NCI-H2081 (cell line): ENCODE measurements at regions not wholly inside any gene's neighbourhood (a gene's known extent, or its start where the extent isn't known, plus 50 kb on each side); places are given as distances from the start of the nearest gene placed in this dataset.
"Not testable (repeated sequence)": the region's sequence is repeated elsewhere in the genome, so short reads cannot be mapped to it uniquely, and the experiment has no call there.

Experiments used
- DNase-seq, 2 experiments: peaks; one replicate each; lab custom pipeline; 2025; lab: John Stamatoyannopoulos, UW

DNA sequence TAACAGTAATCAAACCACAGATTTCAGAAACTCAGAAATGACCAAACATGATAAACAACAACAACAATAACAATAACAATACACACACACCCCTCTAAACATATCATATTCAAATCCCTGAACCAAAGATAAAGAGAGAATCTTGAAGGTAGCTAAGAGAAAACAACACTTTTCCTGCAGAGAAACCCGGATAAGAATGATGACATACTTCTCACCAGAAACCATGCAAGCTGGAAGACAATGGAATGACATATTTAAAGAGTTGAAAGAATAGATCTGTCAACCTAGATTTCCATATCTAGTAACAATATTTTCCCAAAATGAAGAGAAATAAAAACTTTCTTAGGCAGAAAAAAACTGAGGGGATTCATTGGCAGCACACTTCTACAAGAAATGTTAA, 138.1 kb downstream of the LIG4 start:
- DNase-seq: no peak

- not testable (repeated sequence) for DNase-seq
These were observed 140.9 kb downstream of the LIG4 start for GRCh38 chr13:108074429-108074828.

- DNase-seq: no peak
These were observed 144.4 kb downstream of the LIG4 start for GRCh38 chr13:108070925-108071324.

- DNase-seq: peak in 1 of 2 experiments; percentile 33
These were observed 144.8 kb downstream of the LIG4 start for GRCh38 chr13:108070491-108070890.

DNA sequence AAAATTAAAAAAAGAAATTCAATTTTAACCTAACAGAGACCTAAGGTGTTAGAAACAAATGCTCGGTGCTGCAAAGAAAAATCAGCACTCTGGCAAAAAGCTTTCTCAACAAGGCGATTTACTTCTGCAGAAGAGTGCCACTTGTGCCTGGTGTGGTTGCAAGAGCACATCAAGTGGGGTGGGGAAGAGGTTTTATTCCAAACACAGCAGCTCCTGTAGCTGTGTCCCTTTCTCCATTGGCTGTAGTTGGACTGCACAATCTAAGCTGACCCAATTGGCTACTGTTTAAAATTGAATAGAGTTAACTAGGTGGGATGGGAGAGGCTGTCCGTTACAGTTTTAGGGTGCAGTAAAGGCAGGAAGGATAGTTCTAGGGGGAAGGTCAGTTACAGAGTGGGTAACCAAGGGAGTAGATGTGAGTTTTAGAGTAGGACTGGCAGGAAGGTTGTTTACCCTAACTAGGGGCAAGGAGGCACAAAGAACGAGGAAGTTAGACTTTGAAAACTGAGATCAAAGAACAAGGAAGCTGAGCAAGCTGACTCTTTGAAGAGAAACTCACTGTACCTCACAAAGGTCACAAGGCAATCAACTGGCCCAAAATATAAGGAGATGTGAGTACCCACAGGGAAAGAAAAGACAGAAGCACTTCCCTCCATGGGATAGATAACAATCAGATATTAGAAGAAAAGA, 145.7 kb downstream of the LIG4 start:
- no peak for DNase-seq

DNA sequence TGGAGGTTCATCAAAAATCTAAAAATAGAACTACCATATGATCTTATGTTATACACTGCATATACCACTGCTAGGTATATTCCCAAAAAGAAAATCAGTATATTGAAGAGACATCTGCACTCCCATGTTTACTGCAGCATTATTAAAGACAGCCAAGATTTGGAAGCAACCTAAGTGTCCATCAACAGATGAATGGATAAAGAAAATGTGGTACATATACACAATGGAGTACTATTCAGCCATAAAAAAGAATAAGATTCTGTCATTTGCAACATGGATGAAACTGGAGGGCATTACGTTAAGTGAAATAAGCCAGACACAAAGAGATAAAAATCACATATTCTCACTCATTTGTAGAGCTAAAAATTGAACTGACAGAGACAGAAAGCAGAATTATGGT, 151.0 kb downstream of the LIG4 start:
- not testable (repeated sequence) for DNase-seq

- DNase-seq: no peak
These were observed 155.2 kb downstream of the LIG4 start for GRCh38 chr13:108060111-108060510.

DNA sequence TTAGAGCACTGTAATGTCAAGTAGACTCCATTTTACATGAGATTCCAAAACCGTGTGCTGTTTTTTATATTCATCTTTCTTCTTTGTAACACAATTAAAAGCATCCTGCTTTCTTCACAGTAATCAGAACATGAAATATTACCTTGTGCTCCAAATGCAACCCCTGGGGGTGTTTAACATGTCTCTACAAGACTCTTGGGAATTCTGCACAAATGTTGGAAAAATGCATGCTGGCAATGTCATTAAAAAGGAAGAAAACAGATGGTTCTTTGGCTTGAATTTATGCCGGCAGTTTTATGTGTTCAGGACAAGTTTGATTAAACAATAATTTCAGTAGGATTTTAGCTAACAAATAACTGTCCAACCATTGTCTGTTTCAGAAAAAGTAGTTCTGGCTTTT, 159.1 kb downstream of the LIG4 start:
- DNase-seq: no peak

DNA sequence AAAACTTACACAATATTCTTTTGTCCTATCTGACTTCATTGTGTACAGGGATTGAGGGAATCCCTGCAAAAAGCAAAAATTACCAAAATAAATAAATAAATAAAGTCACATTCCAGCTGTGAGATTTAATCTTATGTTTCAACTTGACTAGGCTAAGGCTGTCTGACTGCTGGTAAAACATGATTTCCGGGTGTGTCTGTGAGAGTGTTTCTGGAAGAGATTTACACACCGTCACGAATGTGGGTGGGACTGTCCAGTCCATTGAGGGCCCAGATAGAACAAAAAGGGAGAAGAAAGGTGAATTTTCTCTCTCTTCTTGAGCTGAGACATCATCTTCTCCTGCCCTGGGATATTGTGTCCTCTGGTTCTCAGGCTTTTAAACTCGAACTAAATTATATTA, 166.1 kb downstream of the LIG4 start:
- DNase-seq: no peak

GRCh38 chr13:108044954-108045353, 170.4 kb downstream of the LIG4 start:
- peak in 1 of 2 experiments; percentile 4 for DNase-seq

- not testable (repeated sequence) for DNase-seq
These were observed 172.5 kb downstream of the LIG4 start for GRCh38 chr13:108042866-108043265.

DNA sequence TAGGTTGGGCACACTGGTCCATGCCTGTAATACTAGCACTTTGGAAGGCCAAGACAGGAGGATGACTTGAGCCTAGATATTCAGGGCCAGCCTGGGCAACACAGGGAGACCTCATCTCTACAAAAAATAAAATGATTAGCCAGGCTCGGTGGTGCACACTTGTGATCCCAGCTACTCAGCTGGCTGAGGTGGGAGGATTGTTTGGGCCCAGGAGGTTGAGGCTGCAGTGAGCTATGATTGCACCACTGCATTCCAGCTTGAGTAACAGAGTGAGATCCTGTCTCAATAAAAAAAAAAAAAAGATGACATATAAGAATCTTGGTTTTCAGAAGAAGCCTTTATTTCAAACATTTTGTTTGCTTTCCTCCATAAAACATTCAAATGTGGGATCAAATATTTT, 178.0 kb downstream of the LIG4 start:
- DNase-seq: no peak

GRCh38 chr13:108036411-108036932, 178.9 kb downstream of the LIG4 start:
- no peak for DNase-seq

DNA sequence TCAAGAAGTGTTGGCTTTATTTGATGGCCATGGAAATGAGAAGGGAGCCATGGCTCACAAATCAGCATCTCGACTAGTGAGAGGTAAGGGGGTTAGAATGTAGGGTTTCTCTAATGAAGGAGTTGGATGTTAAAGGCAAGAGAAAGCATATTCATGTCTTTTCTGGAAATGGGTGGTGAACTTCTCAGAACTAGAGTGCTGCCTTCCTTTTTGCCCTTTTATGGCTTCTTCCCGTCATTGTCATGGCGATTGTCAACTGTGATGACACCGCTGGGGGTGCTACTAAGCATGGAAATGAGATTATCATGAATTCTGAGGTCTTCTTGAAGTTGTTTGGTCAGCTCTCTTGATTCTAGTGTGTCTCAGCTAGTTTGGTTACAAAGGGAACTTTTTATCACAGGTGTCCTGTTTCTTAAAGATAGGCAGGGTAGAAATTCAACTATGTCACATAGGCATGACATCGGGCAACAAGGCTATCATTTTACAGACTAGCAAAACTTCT, 180.4 kb downstream of the LIG4 start:
- DNase-seq: no peak

DNA sequence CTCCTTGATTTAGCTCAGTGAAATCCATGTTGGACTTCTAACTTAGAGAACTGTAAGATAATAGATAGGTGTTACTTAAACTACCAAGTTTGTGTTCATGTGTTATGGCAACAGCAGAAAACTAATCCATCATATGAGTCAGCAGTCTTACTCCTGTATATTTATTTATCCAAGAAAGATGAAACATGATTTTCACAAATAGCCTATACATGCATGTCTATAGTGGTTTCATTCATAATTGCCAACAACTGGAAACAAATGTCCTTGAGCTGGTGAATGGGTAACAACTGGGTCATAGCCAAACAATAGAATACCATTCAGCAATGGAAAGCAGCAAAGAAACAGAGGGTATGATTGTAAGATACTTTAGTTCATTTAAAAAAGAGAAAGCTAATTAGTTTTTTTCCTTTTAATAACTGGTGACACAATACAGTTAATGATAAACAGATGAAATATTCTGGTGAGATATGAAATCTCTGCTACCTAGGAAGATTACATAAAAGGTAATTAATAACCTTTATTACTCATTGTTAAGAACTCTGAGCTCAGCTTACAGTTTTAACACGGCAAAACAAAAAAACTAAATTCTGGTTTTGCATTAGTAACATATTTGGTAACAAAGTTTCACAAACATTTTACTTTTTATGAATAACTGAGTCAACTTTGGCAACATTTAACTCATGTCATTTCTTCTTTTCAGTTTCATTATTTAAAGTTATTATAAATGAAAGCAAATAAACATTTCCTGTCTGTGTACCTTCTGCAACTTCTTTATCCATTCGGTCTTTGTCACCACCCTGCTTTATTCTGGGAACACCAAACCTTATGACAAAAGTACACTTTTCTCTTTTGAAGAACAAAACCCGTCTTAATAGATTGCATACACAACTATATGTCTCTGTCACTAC, 181.3 kb downstream of the LIG4 start:
- no peak for DNase-seq

DNA sequence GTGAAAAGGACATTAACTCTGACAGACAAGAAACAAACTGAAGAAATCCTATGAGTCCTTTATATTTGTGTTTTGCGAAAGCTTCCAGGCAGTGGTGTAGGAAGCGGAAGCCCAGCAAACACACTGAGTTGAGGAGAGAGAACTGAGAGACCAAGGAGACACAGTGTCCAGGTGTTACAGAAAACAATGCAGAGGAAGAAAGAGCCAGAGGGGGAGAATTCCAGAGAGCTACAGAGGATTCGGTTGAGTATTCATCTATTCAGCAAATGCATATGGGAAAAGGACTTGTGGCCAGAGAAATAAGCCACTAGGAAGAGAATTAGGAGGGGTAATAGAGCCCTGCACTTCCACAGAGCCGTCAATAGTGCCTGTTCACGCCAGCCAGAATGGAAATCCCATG, 183.5 kb downstream of the LIG4 start:
- no peak for DNase-seq

GRCh38 chr13:108030769-108031168, 184.6 kb downstream of the LIG4 start:
- DNase-seq: no peak

- DNase-seq: no peak
These were observed 188.5 kb downstream of the LIG4 start for GRCh38 chr13:108026680-108027410.

DNA sequence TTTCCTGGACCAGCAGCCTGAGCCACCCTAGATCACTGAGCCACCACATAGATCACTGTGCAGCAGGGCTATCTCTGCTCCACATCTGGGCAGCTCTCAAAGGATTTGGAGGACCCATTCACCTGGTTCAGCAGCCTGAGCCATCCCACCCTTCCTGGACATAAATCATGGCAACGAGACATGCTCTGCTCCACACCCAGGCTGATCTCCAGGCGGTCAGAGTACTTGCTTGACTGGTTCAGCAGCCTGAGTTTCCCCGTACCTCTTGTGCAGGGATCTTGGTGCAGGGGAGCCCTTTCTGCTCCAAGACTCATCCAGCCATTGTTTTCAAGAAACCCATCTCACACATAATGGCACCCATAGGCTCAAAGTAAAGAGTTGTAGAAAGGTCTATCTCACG, 195.3 kb downstream of the LIG4 start:
- no peak for DNase-seq

DNA sequence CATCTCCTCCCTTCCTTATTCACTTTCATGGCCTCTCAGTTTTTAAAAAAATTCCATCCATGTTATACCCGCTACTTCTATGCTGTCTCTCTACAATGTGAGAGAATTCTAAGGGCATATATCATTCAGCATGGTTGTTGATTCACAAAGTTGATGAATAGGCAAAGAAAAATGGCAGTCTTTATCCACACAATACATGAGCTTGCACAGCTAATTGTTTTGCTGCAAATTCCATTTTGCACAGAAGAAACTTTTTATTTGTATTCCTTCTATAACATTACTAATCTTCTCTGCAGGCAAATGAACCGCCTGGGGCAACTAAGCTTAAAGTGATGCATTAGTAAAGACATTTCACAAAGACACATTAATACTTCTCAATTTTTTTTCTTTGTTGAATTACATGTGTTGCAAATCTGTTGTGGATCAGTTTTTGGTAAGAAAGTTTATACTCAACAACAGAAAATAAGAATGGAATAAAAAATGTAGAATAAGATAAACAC, 196.9 kb downstream of the LIG4 start:
- no peak for DNase-seq

DNA sequence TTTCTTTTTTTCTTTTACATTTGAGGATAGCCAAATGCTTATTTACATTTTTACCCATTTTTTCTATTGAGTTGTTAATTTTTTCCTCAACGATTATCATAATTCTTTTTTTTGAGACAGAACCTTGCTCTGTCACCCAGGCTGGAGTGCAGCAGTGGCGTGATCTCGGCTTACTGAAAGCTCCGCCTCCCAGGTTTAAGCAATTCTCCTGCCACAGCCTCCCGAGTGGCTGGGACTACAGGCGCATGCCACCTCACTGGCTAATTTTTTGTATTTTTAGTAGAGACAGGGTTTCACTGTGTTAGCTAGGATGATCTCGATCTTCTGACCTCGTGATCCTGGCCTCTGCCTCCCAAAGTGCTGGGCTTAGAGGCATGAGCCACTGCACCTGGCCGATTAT, 208.7 kb downstream of the LIG4 start:
- no peak for DNase-seq

DNA sequence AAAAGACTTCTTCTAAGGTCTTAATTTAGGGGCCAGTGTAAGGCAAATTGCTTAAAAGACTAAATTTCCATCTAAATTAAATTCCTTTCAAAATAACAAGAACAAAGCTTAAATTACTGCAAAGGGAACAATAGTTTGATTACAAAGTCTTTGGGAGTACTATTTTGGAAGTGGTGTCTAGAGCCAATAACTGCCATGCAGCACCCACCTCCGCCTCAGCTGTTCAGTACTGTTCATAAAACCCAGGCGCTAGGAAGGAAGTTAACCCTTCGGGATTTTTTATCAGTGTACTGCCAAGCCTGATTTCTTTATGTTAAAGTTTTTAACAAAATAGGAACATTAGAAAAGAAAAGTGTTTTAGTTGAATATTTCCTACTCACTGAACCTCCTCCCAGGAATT, 210.1 kb downstream of the LIG4 start:
- DNase-seq: peak; percentile 1 to 35
